Thyroid gland (tissue), 4 donors: ENCODE measurements at regions not wholly inside any gene's neighbourhood (a gene's known extent, or its start where the extent isn't known, plus 50 kb on each side); places are given as distances from the start of the nearest gene placed in this dataset.

Experiments
- CTCF ChIP-seq, 6 experiments: fragments of 200-600 bp in 3 of 6; fragments of 450-650 bp in 3 of 6; sonication (generic) in 3 of 6; IDR thresholded peaks; one replicate each; pipeline ENCODE4 v1.5.1; 2016 to 2019; ENCODE audit warnings: antibody characterized with exemption in 6 of 6, mild to moderate bottlenecking in 2 of 6, inconsistent platforms in 1 of 6, moderate library complexity in 1 of 6
- POLR2A ChIP-seq, 2 donors: fragments of 450-650 bp; IDR thresholded peaks; one replicate each; pipeline ENCODE4 v1.6.1; 2017; ENCODE audit warnings: antibody characterized with exemption in 2 of 2, mild to moderate bottlenecking in 2 of 2, moderate library complexity in 1 of 2

GRCh38 chr3:144810160-144810559 is 838.5 kb downstream of the DIPK2A start:
- TF ChIP-seq POLR2A (IDR thresholded peaks at IDR 0.05) (no peak), CTCF (IDR thresholded peaks at IDR 0.05) (no peak)
